HepG2 (cell line): ENCODE measurements at regions not wholly inside any gene's neighbourhood (a gene's known extent, or its start where the extent isn't known, plus 50 kb on each side); places are given as distances from the start of the nearest gene placed in this dataset.

Experiments
- ATAC-seq: fragments of 200-7000 bp; cut with Tn5 transposase; 3 replicates; pipeline ENCODE4 v1.9.1; 2020; ENCODE audit warnings: mild to moderate bottlenecking, moderate library complexity
- BruUV-seq: library from RNA; stranded (reverse); fragments of 400-500 nt; replicated peaks from 2 replicates; lab custom pipeline; 2021; lab: Mats Ljungman, UMichigan
- CTCF ChIA-PET: fragments of 300-600 bp; formaldehyde crosslinking; extraction: SDS; loops from one replicate; lab custom pipeline; 2021; ENCODE audit warnings: low total read pairs, inconsistent platforms, low intra/inter-chr PET ratio; lab: Yijun Ruan, JAX
- POLR2A ChIA-PET: fragments of 350-600 bp; sonication (Branson Sonifier 250); formaldehyde crosslinking; loops from one replicate; lab custom pipeline; 2020; ENCODE audit warnings: antibody characterized with exemption, inconsistent platforms; lab: Yijun Ruan, JAX
- DNase-seq: peaks from one replicate; pipeline ENCODE4 v3.0.0-alpha.2; 2015; ENCODE audit warnings: low spot score
- FAIRE-seq: peaks from 3 replicates; lab custom pipeline; 2011; peaks lifted over from hg19 to GRCh38; lab: Jason Lieb, UNC
- H2AFZ ChIP-seq: one replicate; pipeline ENCODE4 v1.6.1; 2011; ENCODE audit warnings: low read length, inconsistent platforms
- H3K27ac ChIP-seq: fragments of 300-600 bp; 3 replicates; pipeline ENCODE4 v1.8.0; 2011; ENCODE audit warnings: mixed run types, mild to moderate bottlenecking, mixed read lengths, low read length, inconsistent platforms; ENCODE audit not compliant: insufficient read depth; ENCODE audit errors: extremely low read length
- H3K27me3 ChIP-seq, 2 experiments: fragments of 200-600 bp in 1 of 2; 2 replicates in 1 of 2; 3 replicates in 1 of 2; pipeline versions ENCODE4 v1.6.0 to v1.8.0; 2011; ENCODE audit warnings: low read length in 2 of 2, mild to moderate bottlenecking in 2 of 2, moderate library complexity in 2 of 2, inconsistent platforms in 1 of 2; ENCODE audit not compliant: insufficient read depth in 2 of 2, control insufficient read depth in 1 of 2
- H3K36me3 ChIP-seq, 2 experiments: fragments of 200-600 bp in 1 of 2; replicated peaks in 1 of 2; 2 replicates in 1 of 2; 3 replicates in 1 of 2; pipeline versions ENCODE4 v1.5.1 to v1.8.0; 2011; ENCODE audit warnings: low read length in 2 of 2, inconsistent platforms in 1 of 2; ENCODE audit not compliant: insufficient read depth in 2 of 2, control insufficient read depth in 1 of 2
- H3K4me1 ChIP-seq: 2 replicates; pipeline ENCODE4 v1.5.1; 2012; ENCODE audit warnings: low read length, inconsistent platforms; ENCODE audit not compliant: insufficient read depth
- H3K4me2 ChIP-seq: 2 replicates; pipeline ENCODE4 v1.6.0; 2011; ENCODE audit warnings: low read depth, low read length, inconsistent platforms
- H3K4me3 ChIP-seq, 3 experiments: fragments of 200-600 bp in 1 of 3; sonication (generic), shearing (Covaris generic) in 1 of 3; replicated peaks in 1 of 3; 2 replicates each; pipeline ENCODE4 v1.5.1; 2011 to 2016; ENCODE audit warnings: low read length in 3 of 3, inconsistent platforms in 2 of 3, low read depth in 2 of 3, mild to moderate bottlenecking in 2 of 3, control low read depth in 1 of 3, mixed read lengths in 1 of 3; ENCODE audit not compliant: insufficient read depth in 1 of 3
- H3K79me2 ChIP-seq: one replicate; pipeline ENCODE4 v1.6.1; 2011; ENCODE audit warnings: low read length, inconsistent platforms; ENCODE audit not compliant: insufficient read depth
- H3K9ac ChIP-seq: 2 replicates; pipeline ENCODE4 v1.6.0; 2011; ENCODE audit warnings: mild to moderate bottlenecking, low read depth, low read length, inconsistent platforms; ENCODE audit not compliant: insufficient read depth
- H3K9me3 ChIP-seq: 2 replicates; pipeline ENCODE4 v1.5.1; 2012; ENCODE audit warnings: mild to moderate bottlenecking, low read length
- H4K20me1 ChIP-seq: 2 replicates; pipeline ENCODE4 v1.6.0; 2011; ENCODE audit warnings: inconsistent platforms, mild to moderate bottlenecking, low read length, moderate library complexity; ENCODE audit not compliant: insufficient read depth
- ATF7 ChIP-seq, 2 experiments: fragments of 450-650 bp in 1 of 2; sonication (generic) in 1 of 2; formaldehyde crosslinking in 1 of 2; IDR thresholded peaks; 2 replicates each; pipeline versions ENCODE4 v1.4.0 to v1.6.1; 2016 to 2020; ENCODE audit warnings: antibody characterized with exemption in 1 of 2, mild to moderate bottlenecking in 1 of 2, missing genetic modification reagents in 1 of 2
- CREB1 ChIP-seq, 2 experiments: fragments of 450-650 bp in 1 of 2; IDR thresholded peaks; 2 replicates each; pipeline ENCODE4 v1.6.1; 2016 to 2017; ENCODE audit warnings: control low read depth in 1 of 2, mild to moderate bottlenecking in 1 of 2, missing compliant biosample characterization in 1 of 2, missing genetic modification characterization in 1 of 2
- NKX3-1 ChIP-seq: sonication (generic); formaldehyde crosslinking; IDR thresholded peaks from 2 replicates; pipeline ENCODE4 v1.5.0; 2020; ENCODE audit warnings: missing genetic modification reagents
- SCMH1 ChIP-seq: sonication (generic); formaldehyde crosslinking; IDR thresholded peaks from 2 replicates; pipeline ENCODE4 v1.9.0; 2021; ENCODE audit warnings: missing genetic modification reagents, mild to moderate bottlenecking, borderline replicate concordance
- SIX4 ChIP-seq: sonication (generic); formaldehyde crosslinking; IDR thresholded peaks from 2 replicates; pipeline ENCODE4 v1.4.0; 2020; ENCODE audit warnings: missing genetic modification reagents
- ZNF556 ChIP-seq: sonication (generic); formaldehyde crosslinking; IDR thresholded peaks from 2 replicates; pipeline ENCODE4 v1.4.0; 2020; ENCODE audit warnings: mild to moderate bottlenecking, missing genetic modification reagents, borderline replicate concordance
- ZNF816 ChIP-seq: sonication (generic); formaldehyde crosslinking; IDR thresholded peaks from 2 replicates; pipeline ENCODE4 v1.8.0; 2022; ENCODE audit warnings: missing genetic modification reagents, mild to moderate bottlenecking, borderline replicate concordance
- WGBS: methylation state at CpG from one replicate; pipeline ENCODE4 v1.1.6; 2017; ENCODE audit warnings: low lambda C conversion rate; 5-methylcytosine and 5-hydroxymethylcytosine counted together
- in situ Hi-C: cut with HindIII; loops from 2 replicates; pipeline ENCODE4 v1.10.0; 2017; ENCODE audit warnings: low pct_unique_long_range_greater_than_20kb; ENCODE audit not compliant: extremely low pct_ligation_motif_present
- intact Hi-C: fragments of 100-400 bp; cut with micrococcal nuclease; formaldehyde crosslinking; loops from one replicate; pipeline ENCODE4 v1.10.0; 2022; ENCODE audit not compliant: unreplicated experiment
- TF ChIP-seq, protein P1 (sequence below): sonication (generic); formaldehyde crosslinking; IDR thresholded peaks from 2 replicates; pipeline ENCODE4 v1.4.0; 2020; ENCODE audit warnings: mild to moderate bottlenecking, missing genetic modification reagents

DNA sequence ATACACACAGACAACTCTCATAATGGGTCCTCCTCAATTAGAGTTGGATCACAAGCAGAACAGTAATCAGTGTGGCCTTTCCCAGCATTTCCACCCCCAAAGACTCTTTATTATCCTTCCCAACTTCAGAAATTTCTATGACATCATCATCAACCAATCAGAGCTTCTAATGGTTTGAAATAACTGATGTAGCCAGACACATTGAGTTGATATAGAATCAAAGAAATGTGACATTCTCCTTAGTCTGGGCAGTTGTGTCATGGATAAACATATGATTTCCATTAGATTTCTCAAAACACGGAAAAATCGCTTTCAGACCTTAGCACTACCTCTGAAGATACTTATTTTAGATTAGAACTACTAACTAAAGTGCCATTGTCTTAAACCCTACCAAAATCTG is 75.7 kb upstream of the NFIB start:
- Histone ChIP-seq H3K27me3 (no peaks in the 10 kb centered on the region; a peak in 1 of 5 replicates), H2AFZ (no peak overlapping the region), H3K4me1 (no peaks in the 10 kb centered on the region), H3K4me3 (no peak overlapping the region), H3K79me2 (no peaks in the 10 kb centered on the region), H4K20me1 (no peaks in the 10 kb centered on the region), H3K9me3 (no peaks in the 10 kb centered on the region), H3K4me2 (no peak overlapping the region), H3K36me3 (no peaks in the 10 kb centered on the region), H3K27ac (no peak overlapping the region), H3K9ac (no peak overlapping the region)
- CTCF ChIA-PET, result no interaction called here
- ATAC-seq (no peak), FAIRE-seq (no peak), DNase-seq (no peak)
- TF ChIP-seq CREB1 (IDR thresholded peaks at IDR 0.05), result peak; percentile 73
- no peak for TF ChIP-seq CREB1 (CRISPR knock-in tag; IDR thresholded peaks at IDR 0.05)
- TF ChIP-seq ATF7 (IDR thresholded peaks at IDR 0.05), result peak; percentile 87
- no peak for TF ChIP-seq ATF7 (CRISPR knock-in tag; IDR thresholded peaks at IDR 0.05)
- no peak for TF ChIP-seq SCMH1 (CRISPR knock-in tag)
- in situ Hi-C loops, result loop anchor here (25.0 kb wide), 1 partner anchor 102 kb away; no protein-coding TSS in a partner anchor
- 4% methylated on average over 2 of the region's 2 CpGs for WGBS
- POLR2A ChIA-PET, result no interaction called here
- BruUV-seq, result no TSS peak
- intact Hi-C loops, result no loop called here

DNA sequence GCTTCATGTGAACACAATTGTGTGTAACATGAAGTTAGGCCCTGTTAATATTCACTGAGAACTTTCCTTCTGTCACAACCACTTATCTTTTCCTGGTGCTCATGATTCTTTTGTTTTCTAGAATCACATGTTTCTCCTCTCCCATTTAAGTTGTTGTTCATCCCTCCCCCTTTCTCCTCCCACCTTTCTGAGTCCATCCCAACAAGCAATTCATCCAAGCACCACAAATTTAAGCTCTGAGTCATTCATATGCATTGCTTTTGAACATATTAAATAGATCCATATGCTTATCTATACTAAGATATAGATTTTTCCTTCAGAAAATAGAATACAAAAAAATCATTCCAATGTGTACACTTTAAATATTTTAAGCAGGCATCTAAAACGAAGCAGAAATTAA is 75.2 kb upstream of the NFIB start:
- no peaks in the 10 kb centered on the region for H3K9me3 ChIP-seq
- H3K9ac ChIP-seq, result no peak overlapping the region
- no peaks in the 10 kb centered on the region; a peak in 1 of 5 replicates for H3K27me3 ChIP-seq
- no peaks in the 10 kb centered on the region for H3K4me1 ChIP-seq
- H3K79me2 ChIP-seq, result no peaks in the 10 kb centered on the region
- intact Hi-C loops (no loop called here), in situ Hi-C loops (loop anchor here (25.0 kb wide), 1 partner anchor 102 kb away; no protein-coding TSS in a partner anchor)
- no peak for ATAC-seq
- H3K27ac ChIP-seq, result no peak overlapping the region
- FAIRE-seq, result no peak
- 0% methylated on average over 1 of the region's 1 CpG for WGBS
- H3K36me3 ChIP-seq, result no peaks in the 10 kb centered on the region
- CTCF ChIA-PET, result no interaction called here
- H3K4me3 ChIP-seq, result no peak overlapping the region
- DNase-seq, result no peak
- no peak overlapping the region for H3K4me2 ChIP-seq
- POLR2A ChIA-PET, result no interaction called here
- no peaks in the 10 kb centered on the region for H4K20me1 ChIP-seq
- no peak overlapping the region for H2AFZ ChIP-seq
- no TSS peak for BruUV-seq
- TF ChIP-seq, protein P1, sequence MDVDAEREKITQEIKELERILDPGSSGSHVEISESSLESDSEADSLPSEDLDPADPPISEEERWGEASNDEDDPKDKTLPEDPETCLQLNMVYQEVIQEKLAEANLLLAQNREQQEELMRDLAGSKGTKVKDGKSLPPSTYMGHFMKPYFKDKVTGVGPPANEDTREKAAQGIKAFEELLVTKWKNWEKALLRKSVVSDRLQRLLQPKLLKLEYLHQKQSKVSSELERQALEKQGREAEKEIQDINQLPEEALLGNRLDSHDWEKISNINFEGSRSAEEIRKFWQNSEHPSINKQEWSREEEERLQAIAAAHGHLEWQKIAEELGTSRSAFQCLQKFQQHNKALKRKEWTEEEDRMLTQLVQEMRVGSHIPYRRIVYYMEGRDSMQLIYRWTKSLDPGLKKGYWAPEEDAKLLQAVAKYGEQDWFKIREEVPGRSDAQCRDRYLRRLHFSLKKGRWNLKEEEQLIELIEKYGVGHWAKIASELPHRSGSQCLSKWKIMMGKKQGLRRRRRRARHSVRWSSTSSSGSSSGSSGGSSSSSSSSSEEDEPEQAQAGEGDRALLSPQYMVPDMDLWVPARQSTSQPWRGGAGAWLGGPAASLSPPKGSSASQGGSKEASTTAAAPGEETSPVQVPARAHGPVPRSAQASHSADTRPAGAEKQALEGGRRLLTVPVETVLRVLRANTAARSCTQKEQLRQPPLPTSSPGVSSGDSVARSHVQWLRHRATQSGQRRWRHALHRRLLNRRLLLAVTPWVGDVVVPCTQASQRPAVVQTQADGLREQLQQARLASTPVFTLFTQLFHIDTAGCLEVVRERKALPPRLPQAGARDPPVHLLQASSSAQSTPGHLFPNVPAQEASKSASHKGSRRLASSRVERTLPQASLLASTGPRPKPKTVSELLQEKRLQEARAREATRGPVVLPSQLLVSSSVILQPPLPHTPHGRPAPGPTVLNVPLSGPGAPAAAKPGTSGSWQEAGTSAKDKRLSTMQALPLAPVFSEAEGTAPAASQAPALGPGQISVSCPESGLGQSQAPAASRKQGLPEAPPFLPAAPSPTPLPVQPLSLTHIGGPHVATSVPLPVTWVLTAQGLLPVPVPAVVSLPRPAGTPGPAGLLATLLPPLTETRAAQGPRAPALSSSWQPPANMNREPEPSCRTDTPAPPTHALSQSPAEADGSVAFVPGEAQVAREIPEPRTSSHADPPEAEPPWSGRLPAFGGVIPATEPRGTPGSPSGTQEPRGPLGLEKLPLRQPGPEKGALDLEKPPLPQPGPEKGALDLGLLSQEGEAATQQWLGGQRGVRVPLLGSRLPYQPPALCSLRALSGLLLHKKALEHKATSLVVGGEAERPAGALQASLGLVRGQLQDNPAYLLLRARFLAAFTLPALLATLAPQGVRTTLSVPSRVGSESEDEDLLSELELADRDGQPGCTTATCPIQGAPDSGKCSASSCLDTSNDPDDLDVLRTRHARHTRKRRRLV (CRISPR knock-in tag), result no peak
- TF ChIP-seq ZNF556 (CRISPR knock-in tag), result no peak
- no peak for TF ChIP-seq NKX3-1 (CRISPR knock-in tag)
- TF ChIP-seq ZNF816 (CRISPR knock-in tag), result no peak
- TF ChIP-seq SIX4, result no peak
